ENCODE measurements at regions not wholly inside any gene's neighbourhood (a gene's known extent, or its start where the extent isn't known, plus 50 kb on each side); places are given as distances from the start of the nearest gene placed in this dataset.
A peak's percentile ranks its signal among the peaks of the same experiment; 100 is the strongest.

DNA sequence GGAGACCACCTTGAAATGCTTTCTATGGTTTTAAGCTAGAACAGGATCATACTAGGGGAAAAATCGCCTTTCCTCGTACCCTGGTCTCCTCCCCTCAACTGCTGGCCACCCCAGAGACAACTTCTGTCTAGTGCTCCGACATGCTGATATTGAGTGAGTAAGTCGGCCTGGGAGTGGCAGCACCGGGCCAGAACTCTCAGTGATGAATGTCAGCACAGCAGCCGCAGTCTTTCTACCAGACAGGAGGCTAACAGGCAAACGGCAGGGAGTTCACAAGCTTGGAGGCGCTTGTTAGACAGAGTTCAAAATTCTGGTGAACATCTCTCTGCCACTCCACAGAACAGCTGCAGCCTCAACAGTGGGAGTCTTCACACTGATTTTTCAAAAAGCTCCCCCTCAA is 716.9 kb downstream of the ADGRL2 start:
- no peak for TF ChIP-seq ZFX (IDR thresholded peaks at IDR 0.05)
- TF ChIP-seq, protein P1, sequence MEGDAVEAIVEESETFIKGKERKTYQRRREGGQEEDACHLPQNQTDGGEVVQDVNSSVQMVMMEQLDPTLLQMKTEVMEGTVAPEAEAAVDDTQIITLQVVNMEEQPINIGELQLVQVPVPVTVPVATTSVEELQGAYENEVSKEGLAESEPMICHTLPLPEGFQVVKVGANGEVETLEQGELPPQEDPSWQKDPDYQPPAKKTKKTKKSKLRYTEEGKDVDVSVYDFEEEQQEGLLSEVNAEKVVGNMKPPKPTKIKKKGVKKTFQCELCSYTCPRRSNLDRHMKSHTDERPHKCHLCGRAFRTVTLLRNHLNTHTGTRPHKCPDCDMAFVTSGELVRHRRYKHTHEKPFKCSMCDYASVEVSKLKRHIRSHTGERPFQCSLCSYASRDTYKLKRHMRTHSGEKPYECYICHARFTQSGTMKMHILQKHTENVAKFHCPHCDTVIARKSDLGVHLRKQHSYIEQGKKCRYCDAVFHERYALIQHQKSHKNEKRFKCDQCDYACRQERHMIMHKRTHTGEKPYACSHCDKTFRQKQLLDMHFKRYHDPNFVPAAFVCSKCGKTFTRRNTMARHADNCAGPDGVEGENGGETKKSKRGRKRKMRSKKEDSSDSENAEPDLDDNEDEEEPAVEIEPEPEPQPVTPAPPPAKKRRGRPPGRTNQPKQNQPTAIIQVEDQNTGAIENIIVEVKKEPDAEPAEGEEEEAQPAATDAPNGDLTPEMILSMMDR (conservative IDR thresholded peaks at IDR 0.05): peak; percentile 21
- H3K27ac ChIP-seq: no peak overlapping the region

DNA sequence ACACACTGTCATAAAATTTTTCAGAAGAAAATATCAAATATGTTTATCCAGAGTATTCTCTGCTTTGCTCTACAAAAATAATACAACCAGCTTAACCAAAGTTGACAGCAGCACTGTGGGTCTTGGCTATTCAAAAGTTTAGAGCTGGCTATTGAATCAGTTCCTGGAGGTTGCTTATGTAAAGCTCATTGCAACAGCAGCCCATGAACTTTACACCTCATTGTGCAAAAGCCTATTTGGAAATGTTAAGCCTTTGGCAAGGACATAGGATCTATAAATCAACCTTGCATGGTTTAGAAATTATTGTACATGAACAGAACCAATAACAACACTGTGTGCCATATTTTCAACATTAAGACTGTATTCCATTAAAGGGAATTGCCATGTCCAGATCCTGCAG is 714.9 kb downstream of the ADGRL2 start:
- no peak overlapping the region for H3K27ac ChIP-seq
- TF ChIP-seq ZFX (IDR thresholded peaks at IDR 0.05): no peak
- TF ChIP-seq, protein P1 (conservative IDR thresholded peaks at IDR 0.05): no peak

DNA sequence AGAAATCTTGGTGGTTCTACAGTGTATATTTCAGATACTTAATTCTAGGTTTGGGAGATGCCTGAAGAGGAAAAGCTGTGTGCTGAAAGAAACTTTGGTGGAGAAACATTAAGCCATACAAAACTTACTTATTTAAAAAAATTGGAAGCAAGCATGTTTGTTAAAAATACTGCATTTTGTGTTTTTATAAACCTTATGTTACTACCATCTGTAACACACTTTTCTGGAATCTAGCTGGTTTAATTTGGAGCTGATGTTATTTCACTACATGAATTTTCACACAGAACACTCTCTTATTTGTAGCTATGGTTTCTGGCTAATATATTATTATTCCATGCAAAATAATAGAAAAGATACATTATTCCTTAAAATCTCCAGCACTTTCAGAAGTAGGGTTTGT is 710.7 kb downstream of the ADGRL2 start:
- no peak for TF ChIP-seq ZFX (IDR thresholded peaks at IDR 0.05)
- TF ChIP-seq, protein P1 (conservative IDR thresholded peaks at IDR 0.05): no peak
- no peak overlapping the region for H3K27ac ChIP-seq

DNA sequence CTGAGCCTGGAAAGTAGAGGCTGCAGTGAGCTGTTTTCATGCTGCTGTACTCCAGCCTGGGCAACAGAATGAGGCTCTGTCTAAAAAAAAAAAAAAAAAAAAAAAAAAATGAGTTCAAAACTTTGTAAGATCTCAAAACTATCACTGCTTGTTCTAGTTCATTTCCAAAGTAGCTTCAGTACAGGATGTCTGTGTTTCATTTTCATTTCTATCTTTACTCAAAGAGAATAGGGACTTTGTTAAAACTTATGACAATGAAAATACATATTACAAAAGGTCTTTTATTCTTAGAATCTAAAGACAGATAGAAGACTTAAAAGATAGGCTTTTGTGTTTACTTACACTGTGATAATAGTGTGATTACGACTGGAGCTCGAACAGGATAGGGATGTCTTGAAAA is 709.7 kb downstream of the ADGRL2 start:
- H3K27ac ChIP-seq: no peak overlapping the region
- no peak for TF ChIP-seq ZFX (IDR thresholded peaks at IDR 0.05)
- TF ChIP-seq, protein P1 (conservative IDR thresholded peaks at IDR 0.05): no peak

DNA sequence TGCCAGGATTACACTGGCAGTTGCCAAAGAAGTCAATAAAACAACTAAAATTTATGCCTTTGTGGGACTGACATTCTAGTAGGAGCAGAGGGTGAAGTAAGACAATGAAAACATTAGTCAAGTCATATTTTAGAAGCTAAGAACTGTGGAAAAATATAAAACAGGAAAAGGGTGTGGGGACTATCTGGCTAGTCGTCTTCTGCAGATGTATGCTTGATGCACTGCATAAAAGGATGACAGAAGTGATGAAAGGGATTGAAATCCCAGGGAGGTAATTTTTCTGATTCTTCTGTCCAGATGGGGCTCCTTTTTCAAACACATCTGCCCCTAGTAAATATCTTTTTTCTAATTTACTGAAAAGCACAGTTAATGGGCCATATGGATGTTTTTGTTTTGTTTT is 706.3 kb downstream of the ADGRL2 start:
- H3K27ac ChIP-seq: no peak overlapping the region
- no peak for TF ChIP-seq ZFX (IDR thresholded peaks at IDR 0.05)
- TF ChIP-seq, protein P1 (conservative IDR thresholded peaks at IDR 0.05): no peak

DNA sequence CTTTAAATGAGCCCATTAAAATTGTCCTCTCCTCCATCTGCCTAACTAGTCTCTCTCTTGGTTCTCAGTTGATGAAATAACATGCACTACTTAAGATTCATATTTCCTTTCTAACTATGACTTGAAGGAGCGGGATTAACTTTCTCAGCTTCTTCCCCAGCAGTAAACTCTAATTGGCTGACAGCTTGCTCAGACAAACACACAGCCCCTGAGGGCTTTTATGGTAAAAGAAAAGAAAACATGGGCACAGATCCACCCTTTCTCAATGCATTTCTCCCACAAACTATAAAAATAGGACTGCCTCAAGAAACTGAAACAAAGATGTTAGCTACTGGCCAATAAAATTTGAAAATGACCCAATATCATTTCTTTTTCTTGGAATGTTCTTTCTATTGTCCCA is 703.1 kb downstream of the ADGRL2 start:
- H3K27ac ChIP-seq: no peak overlapping the region
- TF ChIP-seq, protein P1 (conservative IDR thresholded peaks at IDR 0.05): no peak
- TF ChIP-seq ZFX (IDR thresholded peaks at IDR 0.05): no peak

DNA sequence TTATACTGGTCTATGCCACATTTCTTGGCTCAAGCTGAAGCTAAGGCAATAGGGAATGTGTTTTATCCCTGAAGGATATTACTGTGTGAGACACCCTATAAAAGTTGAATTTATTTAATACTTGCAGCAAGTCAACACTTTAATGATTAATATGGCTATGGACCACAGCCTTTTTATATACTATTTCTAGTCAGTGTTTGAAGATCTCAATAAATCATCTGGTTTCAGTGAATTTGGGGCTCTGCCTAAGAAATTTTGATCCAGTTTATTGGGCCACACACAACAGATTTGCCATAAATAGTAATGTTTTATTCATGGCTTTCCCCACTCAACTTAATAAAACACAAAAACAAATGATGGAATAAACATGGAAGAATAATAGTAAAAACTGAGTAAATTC is 698.3 kb downstream of the ADGRL2 start:
- no peak for TF ChIP-seq ZFX (IDR thresholded peaks at IDR 0.05)
- TF ChIP-seq, protein P1 (conservative IDR thresholded peaks at IDR 0.05): no peak
- no peak overlapping the region for H3K27ac ChIP-seq

Data from C4-2B (cell line).